LNCAP (cell line): ENCODE measurements at regions not wholly inside any gene's neighbourhood (a gene's known extent, or its start where the extent isn't known, plus 50 kb on each side); places are given as distances from the start of the nearest gene placed in this dataset.

Experiments
- TF ChIP-seq, protein P1 (sequence below): fragments of 450-650 bp; IDR thresholded peaks from 2 replicates; pipeline ENCODE4 v1.5.1; 2017; ENCODE audit warnings: mild to moderate bottlenecking

DNA sequence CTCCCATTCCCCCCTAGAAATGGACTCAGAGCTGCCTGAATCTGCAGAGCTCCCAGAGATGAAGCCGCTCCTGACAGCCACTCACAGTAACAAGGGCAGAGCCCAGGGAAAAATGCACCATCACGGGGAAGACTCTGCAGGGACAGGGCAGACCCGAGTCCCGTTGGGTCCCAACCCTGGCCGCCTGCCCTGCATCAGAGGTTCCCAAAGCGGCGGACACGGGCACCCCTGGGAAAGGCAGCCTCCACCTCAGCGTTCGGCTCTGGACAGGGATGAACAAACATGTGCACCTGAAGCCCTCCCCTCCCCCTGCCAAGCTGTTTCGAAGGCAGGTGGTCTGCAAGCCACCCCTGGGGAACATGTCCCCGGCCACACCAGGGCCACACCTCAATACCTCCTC is 320.4 kb downstream of the ADGRD1 start:
- TF ChIP-seq, protein P1, sequence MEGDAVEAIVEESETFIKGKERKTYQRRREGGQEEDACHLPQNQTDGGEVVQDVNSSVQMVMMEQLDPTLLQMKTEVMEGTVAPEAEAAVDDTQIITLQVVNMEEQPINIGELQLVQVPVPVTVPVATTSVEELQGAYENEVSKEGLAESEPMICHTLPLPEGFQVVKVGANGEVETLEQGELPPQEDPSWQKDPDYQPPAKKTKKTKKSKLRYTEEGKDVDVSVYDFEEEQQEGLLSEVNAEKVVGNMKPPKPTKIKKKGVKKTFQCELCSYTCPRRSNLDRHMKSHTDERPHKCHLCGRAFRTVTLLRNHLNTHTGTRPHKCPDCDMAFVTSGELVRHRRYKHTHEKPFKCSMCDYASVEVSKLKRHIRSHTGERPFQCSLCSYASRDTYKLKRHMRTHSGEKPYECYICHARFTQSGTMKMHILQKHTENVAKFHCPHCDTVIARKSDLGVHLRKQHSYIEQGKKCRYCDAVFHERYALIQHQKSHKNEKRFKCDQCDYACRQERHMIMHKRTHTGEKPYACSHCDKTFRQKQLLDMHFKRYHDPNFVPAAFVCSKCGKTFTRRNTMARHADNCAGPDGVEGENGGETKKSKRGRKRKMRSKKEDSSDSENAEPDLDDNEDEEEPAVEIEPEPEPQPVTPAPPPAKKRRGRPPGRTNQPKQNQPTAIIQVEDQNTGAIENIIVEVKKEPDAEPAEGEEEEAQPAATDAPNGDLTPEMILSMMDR, result no peak

DNA sequence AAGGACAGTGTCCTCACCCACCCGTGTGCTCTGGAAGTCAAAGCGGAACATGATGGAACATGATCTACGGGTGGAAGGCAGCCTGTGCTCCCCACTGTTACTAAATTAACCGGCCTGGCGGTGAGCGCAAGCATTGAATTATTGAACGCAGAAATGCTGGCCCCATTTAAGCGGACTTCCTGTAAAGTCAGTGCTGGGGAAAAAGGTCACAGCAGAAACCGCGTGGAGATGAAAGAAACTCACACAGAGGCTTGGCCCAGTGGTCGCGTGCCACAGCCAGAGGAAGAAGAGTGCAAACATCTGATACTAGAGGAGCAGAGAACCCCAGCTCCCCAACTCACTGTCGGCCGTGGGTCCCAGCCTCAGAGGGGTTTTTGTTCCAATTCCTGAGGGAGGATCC is 321.2 kb downstream of the ADGRD1 start:
- TF ChIP-seq, protein P1, result no peak

DNA sequence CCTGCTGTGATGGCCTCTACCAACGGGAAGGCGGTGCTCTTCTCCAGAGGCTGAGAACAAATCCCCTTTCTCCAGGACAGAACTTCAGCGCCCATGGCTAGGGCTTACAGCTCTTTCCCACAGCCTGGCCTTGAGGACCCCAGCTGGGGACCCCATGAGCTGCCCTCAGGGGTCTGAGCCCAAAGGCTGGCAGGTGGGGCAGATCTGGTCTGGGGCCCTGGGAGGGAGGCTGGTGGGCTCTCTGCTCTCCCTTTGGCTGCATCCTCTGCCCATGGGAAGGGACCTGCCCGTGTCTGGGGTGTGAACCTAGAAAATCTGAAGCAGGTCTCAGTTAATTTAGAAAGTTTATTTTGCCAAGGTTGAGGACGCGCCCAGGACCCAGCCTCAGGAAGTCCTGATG is 322.1 kb downstream of the ADGRD1 start:
- TF ChIP-seq, protein P1, result no peak

DNA sequence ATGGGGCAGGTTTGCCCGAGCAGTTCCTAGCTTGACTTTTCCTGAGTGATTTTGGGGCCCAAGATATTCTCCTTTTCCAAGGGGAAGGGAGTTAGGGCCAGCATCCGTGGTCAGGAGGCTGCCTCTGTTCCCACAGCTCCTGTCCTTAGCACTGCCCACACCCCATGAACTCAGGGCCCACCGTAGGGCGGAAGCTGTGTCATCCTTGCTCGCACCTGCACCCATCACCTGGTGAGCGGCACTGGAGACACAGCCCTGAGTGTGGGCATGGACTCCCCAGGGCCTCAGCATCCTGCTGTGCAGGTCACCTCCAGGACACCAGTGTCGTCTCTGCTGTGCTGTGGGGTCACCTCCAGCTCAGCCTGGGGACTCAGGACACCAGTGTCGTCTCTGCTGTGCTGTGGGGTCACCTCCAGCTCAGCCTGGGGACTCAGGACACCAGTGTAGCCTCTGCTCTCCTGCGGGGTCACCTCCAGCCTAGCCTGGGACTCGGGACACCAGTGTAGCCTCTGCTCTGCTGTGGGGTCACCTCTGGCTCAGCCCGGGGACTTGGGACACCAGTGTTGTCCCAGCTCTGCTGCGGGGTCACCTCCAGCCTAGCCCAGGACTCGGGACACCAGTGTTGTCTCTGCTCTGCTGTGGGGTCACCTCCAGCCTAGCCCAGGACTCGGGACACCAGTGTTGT is 322.9 kb downstream of the ADGRD1 start:
- TF ChIP-seq, protein P1, result no peak

DNA sequence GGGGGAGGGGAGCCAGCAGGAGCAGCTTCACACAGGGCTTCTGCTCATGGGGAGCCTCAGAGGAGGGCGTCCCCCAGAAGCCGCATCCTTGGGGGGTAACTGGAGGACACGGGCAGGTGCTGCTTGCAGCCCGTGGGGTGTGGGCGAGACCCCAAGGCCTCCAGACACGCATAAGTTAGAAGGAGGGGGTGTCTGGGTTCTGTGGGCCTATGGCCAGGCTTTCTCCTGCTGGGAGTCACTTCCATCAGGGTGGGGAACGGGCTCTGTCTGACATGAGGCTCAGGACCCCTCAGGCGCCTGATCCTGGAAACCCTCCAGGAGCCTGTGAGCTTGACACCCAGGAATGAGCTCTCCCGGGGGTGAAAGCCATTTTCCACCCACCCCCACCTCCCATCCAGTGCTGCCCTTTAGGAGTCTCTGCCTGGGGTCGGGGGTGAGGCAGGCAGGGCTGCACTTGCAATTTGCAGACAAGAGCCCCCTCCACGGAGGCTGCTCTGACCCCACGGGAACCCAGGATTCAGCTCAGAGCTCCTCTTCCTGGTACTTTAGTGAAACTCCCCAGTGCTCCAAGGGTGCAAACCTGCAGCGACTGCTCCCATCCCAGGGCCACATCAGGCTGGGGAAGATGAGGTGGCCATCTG is 325.7 kb downstream of the ADGRD1 start:
- TF ChIP-seq, protein P1, result no peak

DNA sequence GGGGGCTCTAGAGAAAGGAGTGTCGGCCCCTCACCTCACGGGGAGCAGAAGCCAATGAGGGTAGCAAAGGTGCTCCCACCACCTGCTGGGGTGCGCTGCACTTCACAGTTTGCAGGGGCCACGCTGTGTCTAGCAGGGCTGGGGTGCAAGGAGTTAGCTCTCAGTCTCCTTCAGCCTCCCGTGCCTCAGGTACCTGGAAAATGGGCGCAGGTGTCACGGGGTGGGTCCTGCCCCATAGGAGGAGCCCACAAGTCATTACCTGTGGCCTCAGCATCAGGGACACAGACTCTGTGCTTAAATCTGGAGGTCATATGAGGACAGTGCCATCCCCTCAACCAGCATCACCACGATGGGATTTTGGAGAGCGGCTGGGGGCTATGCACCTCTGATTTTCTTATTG is 326.7 kb downstream of the ADGRD1 start:
- TF ChIP-seq, protein P1, result no peak

DNA sequence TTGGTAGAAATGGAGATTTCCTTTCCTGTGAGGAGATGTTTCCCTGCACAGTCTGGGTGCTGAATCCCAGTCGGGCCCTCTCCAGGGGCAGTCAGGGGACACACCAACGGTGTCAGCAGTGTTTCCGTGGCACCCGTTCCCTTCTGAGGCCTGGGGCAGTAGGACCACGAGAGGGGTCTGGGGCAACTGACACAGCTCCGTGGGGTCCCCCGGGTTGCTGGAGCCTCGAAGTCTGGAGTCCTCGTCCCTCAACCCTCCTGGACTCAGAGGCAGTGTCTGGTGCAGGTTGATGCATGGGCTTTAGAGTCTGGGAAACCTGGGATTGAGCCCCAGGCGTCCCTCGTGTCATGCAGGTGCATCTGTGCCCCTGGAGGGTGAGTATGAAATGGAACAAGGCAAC is 327.3 kb downstream of the ADGRD1 start:
- TF ChIP-seq, protein P1, result no peak
